ENCODE measurements at regions not wholly inside any gene's neighbourhood (a gene's known extent, or its start where the extent isn't known, plus 50 kb on each side); places are given as distances from the start of the nearest gene placed in this dataset.

GRCh38 chr12:18898470-18898869 is 160.6 kb downstream of the CAPZA3 start:
- H3K4me3 Mint-ChIP-seq (ENCODE audit: low read depth): no peak overlapping the region
- DNase-seq (ENCODE audit: low spot score, unreplicated experiment): no peak
- TF ChIP-seq CTCF (IDR thresholded peaks at IDR 0.05; ENCODE audit: unreplicated experiment): no peak
- H3K9me3 Mint-ChIP-seq (ENCODE audit: low read depth): peaks cover 13% of the 10 kb centered on the region
- H3K36me3 Mint-ChIP-seq (ENCODE audit: insufficient read depth): no peaks in the 10 kb centered on the region
- no peaks in the 10 kb centered on the region for H3K27me3 Mint-ChIP-seq
- no peak overlapping the region for H3K27ac Mint-ChIP-seq
- H3K4me1 Mint-ChIP-seq (ENCODE audit: low read depth): peaks cover 6% of the 10 kb centered on the region

GRCh38 chr12:18899162-18899561 is 161.2 kb downstream of the CAPZA3 start:
- peaks cover 15% of the 10 kb centered on the region for H3K9me3 Mint-ChIP-seq (ENCODE audit: low read depth)
- no peaks in the 10 kb centered on the region for H3K36me3 Mint-ChIP-seq (ENCODE audit: insufficient read depth)
- DNase-seq (ENCODE audit: low spot score, unreplicated experiment): no peak
- no peak overlapping the region for H3K4me3 Mint-ChIP-seq (ENCODE audit: low read depth)
- no peak overlapping the region for H3K27ac Mint-ChIP-seq
- no peak for TF ChIP-seq CTCF (IDR thresholded peaks at IDR 0.05; ENCODE audit: unreplicated experiment)
- H3K4me1 Mint-ChIP-seq (ENCODE audit: low read depth): peaks cover 6% of the 10 kb centered on the region
- H3K27me3 Mint-ChIP-seq: no peaks in the 10 kb centered on the region

GRCh38 chr12:18899678-18900317 is 161.9 kb downstream of the CAPZA3 start:
- Mint-ChIP-seq H3K4me1 (ENCODE audit: low read depth) (peaks cover 6% of the 10 kb centered on the region), H3K36me3 (ENCODE audit: insufficient read depth) (no peaks in the 10 kb centered on the region), H3K9me3 (ENCODE audit: low read depth) (peaks cover 12% of the 10 kb centered on the region), H3K27me3 (no peaks in the 10 kb centered on the region), H3K27ac (no peak overlapping the region), H3K4me3 (ENCODE audit: low read depth) (no peak overlapping the region)
- no peak for DNase-seq (ENCODE audit: low spot score, unreplicated experiment)
- TF ChIP-seq CTCF (IDR thresholded peaks at IDR 0.05; ENCODE audit: unreplicated experiment): no peak

- Mint-ChIP-seq H3K36me3 (ENCODE audit: insufficient read depth) (no peaks in the 10 kb centered on the region), H3K4me1 (ENCODE audit: low read depth) (peaks cover 15% of the 10 kb centered on the region), H3K27me3 (no peaks in the 10 kb centered on the region), H3K27ac (peak overlapping the region; percentile 8), H3K4me3 (ENCODE audit: low read depth) (no peak overlapping the region), H3K9me3 (ENCODE audit: low read depth) (peaks cover 7% of the 10 kb centered on the region)
- DNase-seq (ENCODE audit: low spot score, unreplicated experiment): no peak
- no peak for TF ChIP-seq CTCF (IDR thresholded peaks at IDR 0.05; ENCODE audit: unreplicated experiment)
Measured at GRCh38 chr12:18905134-18905533, 167.2 kb downstream of the CAPZA3 start.

GRCh38 chr12:18906395-18906794 is 168.5 kb downstream of the CAPZA3 start:
- Mint-ChIP-seq H3K27me3 (no peaks in the 10 kb centered on the region), H3K9me3 (ENCODE audit: low read depth) (peaks cover 7% of the 10 kb centered on the region), H3K27ac (no peak overlapping the region)

More at GRCh38 chr12:18906395-18906794, 168.5 kb downstream of the CAPZA3 start:
- H3K36me3 Mint-ChIP-seq (ENCODE audit: insufficient read depth): no peaks in the 10 kb centered on the region
- H3K4me3 Mint-ChIP-seq (ENCODE audit: low read depth): no peak overlapping the region
- TF ChIP-seq CTCF (IDR thresholded peaks at IDR 0.05; ENCODE audit: unreplicated experiment): no peak
- no peak for DNase-seq (ENCODE audit: low spot score, unreplicated experiment)
- H3K4me1 Mint-ChIP-seq (ENCODE audit: low read depth): peaks cover 15% of the 10 kb centered on the region
